HK-2 (cell line): ENCODE measurements at regions not wholly inside any gene's neighbourhood (a gene's known extent, or its start where the extent isn't known, plus 50 kb on each side); places are given as distances from the start of the nearest gene placed in this dataset.

Source experiments
- DNase-seq: peaks from one replicate; pipeline ENCODE4 v3.0.0-alpha.2; 2018; ENCODE audit not compliant: unreplicated experiment

- DNase-seq: no peak
Measured at GRCh38 chr12:53803194-53803593, 51.4 kb upstream of the CISTR start.

- no peak for DNase-seq
Measured at GRCh38 chr12:53803703-53804102, 51.9 kb upstream of the CISTR start.

GRCh38 chr12:53804429-53804828, 52.6 kb upstream of the CISTR start:
- DNase-seq: no peak

- DNase-seq: no peak
Measured at GRCh38 chr12:53805067-53805466, 53.3 kb upstream of the CISTR start.

- DNase-seq: no peak
Measured at GRCh38 chr12:53805791-53806190, 54.0 kb upstream of the CISTR start.

- no peak for DNase-seq
Measured at GRCh38 chr12:53806721-53807120, 54.9 kb upstream of the CISTR start.

GRCh38 chr12:53807322-53807860, 55.6 kb upstream of the CISTR start:
- DNase-seq: no peak

- DNase-seq: no peak
Measured at GRCh38 chr12:53808023-53808705, 56.4 kb upstream of the CISTR start.

GRCh38 chr12:53809005-53809404, 57.2 kb upstream of the CISTR start:
- DNase-seq: no peak

- DNase-seq: no peak
Measured at GRCh38 chr12:53810950-53811349, 59.2 kb upstream of the CISTR start.

- no peak for DNase-seq
Measured at GRCh38 chr12:53811606-53812005, 59.8 kb upstream of the CISTR start.

GRCh38 chr12:53816360-53817020, 64.7 kb upstream of the CISTR start:
- no peak for DNase-seq

- no peak for DNase-seq
Measured at GRCh38 chr12:53817021-53817389, 65.2 kb upstream of the CISTR start.

GRCh38 chr12:53820514-53821306, 68.9 kb upstream of the CISTR start:
- no peak for DNase-seq

- DNase-seq: no peak
Measured at GRCh38 chr12:53824001-53824712, 72.4 kb upstream of the CISTR start.

GRCh38 chr12:53825246-53826081, 73.7 kb upstream of the CISTR start:
- DNase-seq: no peak

- no peak for DNase-seq
Measured at GRCh38 chr12:53827306-53827705, 75.5 kb upstream of the CISTR start.

GRCh38 chr12:53828598-53828997, 76.8 kb upstream of the CISTR start:
- DNase-seq: no peak

GRCh38 chr12:53829130-53829819, 77.5 kb upstream of the CISTR start:
- no peak for DNase-seq

GRCh38 chr12:53830631-53831030, 78.9 kb upstream of the CISTR start:
- no peak for DNase-seq
